AG04450 (cell line): ENCODE measurements at regions not wholly inside any gene's neighbourhood (a gene's known extent, or its start where the extent isn't known, plus 50 kb on each side); places are given as distances from the start of the nearest gene placed in this dataset.

Source experiments
- CTCF ChIA-PET: fragments of 300-600, 350-600 bp; formaldehyde crosslinking; extraction: SDS; loops from one replicate; lab custom pipeline; 2022; ENCODE audit warnings: antibody characterized with exemption, inconsistent platforms; lab: Charles Lee
- POLR2A ChIA-PET: fragments of 350-600 bp; formaldehyde crosslinking; extraction: SDS; loops from one replicate; lab custom pipeline; 2021; ENCODE audit warnings: antibody characterized with exemption, inconsistent platforms; lab: Yijun Ruan, JAX
- DNase-seq: peaks from one replicate; pipeline ENCODE4 v3.0.0-alpha.2; 2011; ENCODE audit warnings: low read depth, low spot score
- H3K27ac ChIP-seq: one replicate; pipeline ENCODE4 v1.5.1; 2012; ENCODE audit warnings: low read depth, low read length, control low read depth
- H3K27me3 ChIP-seq: one replicate; pipeline ENCODE4 v1.6.0; 2012; ENCODE audit warnings: low read length; ENCODE audit not compliant: control insufficient read depth, insufficient read depth
- H3K4me3 ChIP-seq: 2 replicates; pipeline ENCODE4 v1.5.1; 2011; ENCODE audit warnings: mild to moderate bottlenecking, low read depth, low read length, control low read depth
- H3K9me3 ChIP-seq: 2 replicates; pipeline ENCODE4 v1.5.1; 2012; ENCODE audit warnings: low read length; ENCODE audit not compliant: control insufficient read depth, insufficient read depth
- CTCF ChIP-seq: IDR thresholded peaks from 2 replicates; pipeline ENCODE4 v1.5.1; 2011; ENCODE audit warnings: low read depth, low read length, control low read depth, inconsistent platforms

- DNase-seq = no peak
- TF ChIP-seq CTCF = no peak
- Histone ChIP-seq H3K27me3 (no peaks in the 10 kb centered on the region), H3K27ac (no peak overlapping the region), H3K4me3 (no peak overlapping the region), H3K9me3 (no peaks in the 10 kb centered on the region)
- CTCF ChIA-PET = no interaction called here
- POLR2A ChIA-PET = no interaction called here
Measured at GRCh38 chr5:143644727-143645126, 167.2 kb upstream of the HMHB1 start.

DNA sequence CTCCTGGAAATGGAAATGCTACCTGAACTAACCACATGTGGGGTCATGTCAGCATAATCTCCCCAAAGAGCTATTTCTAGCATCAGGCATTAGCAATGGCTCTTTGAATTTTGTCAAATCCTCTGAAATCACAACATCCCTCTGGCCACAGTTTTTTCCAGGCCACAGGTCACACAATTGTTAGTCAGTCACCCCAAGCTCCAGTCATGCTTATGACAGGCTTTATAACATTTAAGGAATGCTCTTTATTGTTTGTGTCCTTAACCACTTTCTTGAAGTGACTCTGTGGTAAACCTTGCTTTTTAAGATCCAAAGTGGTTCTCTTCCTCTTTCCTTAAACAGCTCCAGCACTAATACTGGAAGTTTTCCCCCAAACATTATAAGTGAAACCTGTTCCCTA is 169.2 kb upstream of the HMHB1 start:
- no peak overlapping the region for H3K4me3 ChIP-seq
- no peak for DNase-seq
- TF ChIP-seq CTCF = no peak
- H3K27me3 ChIP-seq = no peaks in the 10 kb centered on the region
- CTCF ChIA-PET = interaction anchor here (0.6 kb wide), 1 partner anchor 312 kb away, joined by 3 read pairs; no protein-coding TSS in a partner anchor
- POLR2A ChIA-PET = no interaction called here
- H3K9me3 ChIP-seq = no peaks in the 10 kb centered on the region
- H3K27ac ChIP-seq = no peak overlapping the region

GRCh38 chr5:143641549-143642355 is 170.2 kb upstream of the HMHB1 start:
- H3K9me3 ChIP-seq = no peaks in the 10 kb centered on the region
- H3K27ac ChIP-seq = no peak overlapping the region
- TF ChIP-seq CTCF = no peak
- CTCF ChIA-PET = interaction anchor here (0.5 kb wide), 1 partner anchor 464 kb away, joined by 4 read pairs; no protein-coding TSS in a partner anchor
- no peaks in the 10 kb centered on the region for H3K27me3 ChIP-seq
- POLR2A ChIA-PET = no interaction called here
- H3K4me3 ChIP-seq = no peak overlapping the region
- DNase-seq = peak; percentile 53

- POLR2A ChIA-PET = no interaction called here
- TF ChIP-seq CTCF = no peak
- no peaks in the 10 kb centered on the region for H3K9me3 ChIP-seq
- CTCF ChIA-PET = no interaction called here
- H3K4me3 ChIP-seq = no peak overlapping the region
- no peak overlapping the region for H3K27ac ChIP-seq
- no peaks in the 10 kb centered on the region for H3K27me3 ChIP-seq
- no peak for DNase-seq
Measured at GRCh38 chr5:143638654-143639053, 173.3 kb upstream of the HMHB1 start.

DNA sequence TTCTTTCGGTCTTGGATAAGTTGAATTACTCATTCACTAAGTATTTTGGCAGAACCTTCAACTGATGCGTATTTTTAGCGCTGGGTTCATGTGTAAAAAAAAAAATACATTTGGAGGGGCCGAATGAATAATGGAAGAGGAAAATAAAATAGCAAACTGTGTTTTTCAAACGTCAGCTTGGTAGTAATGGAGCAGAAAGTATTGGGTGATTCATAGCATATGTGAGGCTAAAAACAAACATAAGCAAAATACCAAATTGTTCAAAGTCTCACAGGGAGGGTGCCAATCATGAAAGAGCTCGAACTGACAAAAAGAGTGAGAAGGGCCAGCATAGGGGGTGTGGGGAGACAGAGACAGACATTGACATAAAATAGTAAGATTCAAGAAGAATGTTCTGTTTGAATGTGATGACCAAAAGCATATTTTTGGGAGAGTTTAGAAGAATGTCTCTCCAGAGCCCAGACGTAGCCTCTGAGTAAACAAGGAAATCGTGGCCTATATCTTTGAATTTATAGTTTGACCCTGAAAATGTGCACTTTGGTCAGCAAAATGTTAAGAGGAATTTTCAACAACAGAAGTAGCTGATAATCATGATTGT is 174.9 kb upstream of the HMHB1 start:
- no peak for TF ChIP-seq CTCF
- Histone ChIP-seq H3K4me3 (no peak overlapping the region), H3K9me3 (no peaks in the 10 kb centered on the region), H3K27me3 (no peaks in the 10 kb centered on the region), H3K27ac (no peak overlapping the region)
- DNase-seq = no peak
- ChIA-PET CTCF (interaction anchor here (0.6 to 1.4 kb wide), 2 partner anchors 233 to 240 kb away, joined by 3 to 6 read pairs; partner anchors contain the start of gene NR3C1), POLR2A (interaction anchor here (1.1 kb wide), 1 partner anchor 233 kb away, joined by 3 read pairs; no protein-coding TSS in a partner anchor)
